Neural cell (in vitro differentiated cells): ENCODE measurements at regions not wholly inside any gene's neighbourhood (a gene's known extent, or its start where the extent isn't known, plus 50 kb on each side); places are given as distances from the start of the nearest gene placed in this dataset.

Experiments used
- EP300 ChIP-seq: fragments of 450-650 bp; conservative IDR thresholded peaks from 2 replicates; pipeline ENCODE4 v1.6.1; 2014; ENCODE audit warnings: antibody characterized with exemption, mild to moderate bottlenecking, moderate library complexity; ENCODE audit not compliant: poor library complexity, severe bottlenecking
- EZH2 ChIP-seq: fragments of 200-600, 300-800 bp; shearing (Covaris generic), sonication (generic); IDR thresholded peaks from 2 replicates; pipeline ENCODE4 v1.6.1; 2014; ENCODE audit warnings: antibody characterized with exemption, low read length, borderline replicate concordance, mild to moderate bottlenecking; ENCODE audit not compliant: insufficient read depth, poor library complexity, severe bottlenecking
- POLR2AphosphoS5 ChIP-seq: IDR thresholded peaks from 2 replicates; pipeline ENCODE4 v1.6.1; 2012
- RAD21 ChIP-seq: fragments of 450-650 bp; conservative IDR thresholded peaks from 2 replicates; pipeline ENCODE4 v1.6.1; 2014; ENCODE audit warnings: antibody characterized with exemption, mild to moderate bottlenecking, moderate library complexity
- SMC3 ChIP-seq: fragments of 450-650 bp; conservative IDR thresholded peaks from 2 replicates; pipeline ENCODE4 v1.6.1; 2014; ENCODE audit warnings: antibody characterized with exemption, mild to moderate bottlenecking, moderate library complexity; ENCODE audit not compliant: poor library complexity
- TAF1 ChIP-seq: IDR thresholded peaks from 2 replicates; pipeline ENCODE4 v1.6.1; 2012; ENCODE audit warnings: low read depth
- TF ChIP-seq, protein P1 (sequence below): fragments of 450-650 bp; IDR thresholded peaks from 2 replicates; pipeline ENCODE4 v1.5.1; 2014; ENCODE audit warnings: antibody characterized with exemption, mild to moderate bottlenecking, moderate library complexity; ENCODE audit not compliant: poor library complexity, severe bottlenecking

DNA sequence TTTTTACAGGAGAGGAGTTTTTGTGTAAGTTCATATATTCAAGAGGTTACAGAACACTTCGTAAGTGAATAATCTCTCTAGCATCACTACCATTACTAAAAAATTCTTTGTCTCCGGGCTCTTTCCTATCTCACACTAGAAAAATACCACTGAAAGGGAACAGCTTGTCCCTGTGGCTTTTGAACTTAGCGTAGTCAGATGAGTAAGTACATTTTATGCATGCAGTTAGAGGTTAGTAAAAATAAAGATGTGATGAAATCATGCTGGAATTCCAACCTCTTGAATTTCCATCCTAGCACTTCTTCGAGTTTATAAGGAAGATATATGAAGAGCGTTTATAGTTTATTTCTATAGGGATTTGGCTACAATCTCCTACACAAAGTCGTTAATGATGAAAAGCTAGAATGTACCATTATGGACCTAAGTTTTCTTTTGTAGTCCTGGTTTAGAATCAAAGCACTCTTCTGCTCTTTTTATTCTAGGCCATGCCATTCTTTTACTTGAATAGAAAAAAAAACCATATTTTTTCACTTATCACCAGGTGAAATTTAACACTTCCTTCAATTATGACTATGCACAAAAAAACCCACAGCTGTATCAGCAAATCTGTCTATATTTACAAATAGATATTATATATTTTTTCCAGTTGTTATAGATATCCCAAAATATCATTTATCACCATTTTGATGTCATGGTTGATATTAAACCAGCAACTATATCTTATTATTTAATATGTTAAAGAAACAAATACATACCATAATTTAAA lies 139.9 kb upstream of the PCDH9 start:
- TF ChIP-seq EP300 (no peak), EZH2 (no peak), TAF1 (no peak), SMC3 (no peak), RAD21 (no peak), POLR2AphosphoS5 (no peak)
- TF ChIP-seq, protein P1, sequence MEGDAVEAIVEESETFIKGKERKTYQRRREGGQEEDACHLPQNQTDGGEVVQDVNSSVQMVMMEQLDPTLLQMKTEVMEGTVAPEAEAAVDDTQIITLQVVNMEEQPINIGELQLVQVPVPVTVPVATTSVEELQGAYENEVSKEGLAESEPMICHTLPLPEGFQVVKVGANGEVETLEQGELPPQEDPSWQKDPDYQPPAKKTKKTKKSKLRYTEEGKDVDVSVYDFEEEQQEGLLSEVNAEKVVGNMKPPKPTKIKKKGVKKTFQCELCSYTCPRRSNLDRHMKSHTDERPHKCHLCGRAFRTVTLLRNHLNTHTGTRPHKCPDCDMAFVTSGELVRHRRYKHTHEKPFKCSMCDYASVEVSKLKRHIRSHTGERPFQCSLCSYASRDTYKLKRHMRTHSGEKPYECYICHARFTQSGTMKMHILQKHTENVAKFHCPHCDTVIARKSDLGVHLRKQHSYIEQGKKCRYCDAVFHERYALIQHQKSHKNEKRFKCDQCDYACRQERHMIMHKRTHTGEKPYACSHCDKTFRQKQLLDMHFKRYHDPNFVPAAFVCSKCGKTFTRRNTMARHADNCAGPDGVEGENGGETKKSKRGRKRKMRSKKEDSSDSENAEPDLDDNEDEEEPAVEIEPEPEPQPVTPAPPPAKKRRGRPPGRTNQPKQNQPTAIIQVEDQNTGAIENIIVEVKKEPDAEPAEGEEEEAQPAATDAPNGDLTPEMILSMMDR: no peak
